Esophagus mucosa (tissue), 1 donor: ENCODE measurements at regions not wholly inside any gene's neighbourhood (a gene's known extent, or its start where the extent isn't known, plus 50 kb on each side); places are given as distances from the start of the nearest gene placed in this dataset.

Experiments used
- ATAC-seq: fragments of 200-7000 bp; cut with Tn5 transposase; one replicate; pipeline ENCODE4 v1.9.1; 2020
- donor health status: DM: yes; HTN: yes; CAD: no.

- ATAC-seq, result no peak
Measured at GRCh38 chr12:59196989-59197388, 276.7 kb upstream of the LRIG3 start.

GRCh38 chr12:59194794-59195193 lies 274.5 kb upstream of the LRIG3 start:
- no peak for ATAC-seq

DNA sequence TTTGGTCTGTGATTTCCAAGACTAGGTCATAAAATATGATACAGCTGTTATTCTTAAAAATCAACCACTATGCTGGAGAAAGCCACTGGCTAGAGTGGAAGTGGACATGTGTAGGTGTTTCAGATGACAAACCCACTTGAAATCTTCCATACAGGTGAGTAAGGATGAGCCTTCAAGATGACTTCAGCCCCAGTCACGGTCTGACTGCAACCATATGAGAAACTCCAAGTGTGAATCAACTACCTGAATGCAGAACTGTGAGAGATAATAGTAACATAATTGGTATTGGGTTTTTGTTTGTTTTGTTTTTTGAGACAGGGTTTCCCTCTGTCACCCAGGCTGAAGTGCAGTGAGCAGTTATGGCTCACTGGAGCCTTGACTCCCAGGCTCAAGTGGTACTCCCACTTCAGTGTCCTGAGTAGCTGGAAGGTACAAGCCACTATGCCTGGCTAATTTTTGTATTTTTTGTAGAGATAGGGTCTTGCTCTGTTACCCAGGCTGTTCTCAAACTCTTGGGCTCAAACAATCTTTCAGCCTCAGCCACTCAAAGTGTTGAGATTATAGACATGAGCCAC lies 273.3 kb upstream of the LRIG3 start:
- peak; percentile 39 for ATAC-seq

DNA sequence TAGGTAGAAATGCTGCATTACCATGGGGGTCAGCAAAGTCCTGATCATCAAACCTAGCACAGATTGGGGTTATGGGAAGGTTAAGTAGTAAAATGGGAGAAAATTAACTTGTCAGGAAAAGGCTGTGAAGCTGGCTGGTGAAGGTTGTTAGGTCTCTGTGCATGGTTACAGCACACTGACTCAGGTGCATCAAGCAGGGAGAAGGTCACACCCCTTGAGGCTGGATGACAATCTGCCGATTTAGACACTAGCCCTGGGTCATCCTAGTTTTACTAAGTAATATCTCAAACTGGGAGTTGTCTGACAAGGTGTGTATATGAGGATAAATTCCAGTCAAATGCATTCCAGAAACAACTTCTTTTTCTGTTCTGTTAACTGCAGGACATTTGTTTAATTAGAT lies 271.1 kb upstream of the LRIG3 start:
- ATAC-seq, result no peak

DNA sequence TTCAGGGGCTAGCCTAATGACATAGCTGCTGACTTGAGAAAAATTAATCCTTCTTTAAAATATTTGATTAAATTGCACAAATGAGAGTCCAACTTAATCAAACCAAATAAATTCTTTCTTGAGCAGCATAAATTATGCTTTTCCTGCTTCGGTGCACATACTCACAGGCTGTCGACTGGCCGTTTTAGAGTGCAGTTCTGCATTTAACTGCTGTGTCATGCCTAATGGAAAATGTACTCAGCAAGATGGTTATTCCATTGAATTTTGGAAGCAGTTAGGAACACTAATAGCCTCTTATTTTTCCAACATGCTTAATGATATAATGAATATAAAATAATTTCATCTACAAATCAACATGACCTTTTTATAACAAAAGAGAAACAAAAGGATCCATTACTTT lies 266.1 kb upstream of the LRIG3 start:
- ATAC-seq, result no peak

DNA sequence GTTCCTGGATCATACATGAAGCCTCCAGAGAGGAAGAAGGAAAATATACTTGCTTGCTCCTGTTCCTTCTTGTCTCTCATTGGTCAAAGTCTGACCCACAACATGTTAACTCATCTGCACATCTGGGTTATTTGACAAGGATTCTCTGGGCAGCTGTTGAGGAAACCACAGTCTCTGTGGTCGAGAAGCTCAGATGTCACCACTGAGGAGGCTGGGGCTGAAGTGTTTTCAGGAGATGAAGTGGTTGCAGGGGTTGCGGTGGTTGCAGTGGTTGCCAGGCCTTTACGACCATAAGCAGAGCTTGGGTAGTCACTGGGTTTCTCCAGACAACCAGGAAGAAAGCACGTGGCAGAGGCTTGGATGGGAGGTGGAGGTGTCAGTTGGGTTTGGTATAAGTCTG lies 265.0 kb upstream of the LRIG3 start:
- no peak for ATAC-seq

- ATAC-seq, result no peak
Measured at GRCh38 chr12:59182658-59183455, 262.6 kb upstream of the LRIG3 start.

DNA sequence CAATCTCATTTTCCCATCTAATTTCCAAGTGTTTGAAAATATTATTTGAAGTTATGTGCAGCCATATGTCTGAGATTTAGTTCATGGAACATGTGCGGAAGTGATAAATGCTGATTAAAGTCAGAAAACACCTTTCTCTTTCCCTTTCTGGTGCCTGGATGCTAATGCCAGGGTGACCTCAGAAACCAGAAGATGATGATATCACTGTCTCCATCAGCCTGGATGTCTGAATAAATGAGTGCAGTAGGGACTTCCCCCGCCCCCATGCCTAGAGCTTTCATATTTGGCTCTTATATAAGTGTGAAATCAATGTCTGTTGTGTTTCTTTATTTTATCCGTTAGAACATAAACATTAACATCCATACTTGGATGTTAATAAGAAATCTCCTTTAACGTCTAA lies 261.9 kb upstream of the LRIG3 start:
- ATAC-seq, result no peak

DNA sequence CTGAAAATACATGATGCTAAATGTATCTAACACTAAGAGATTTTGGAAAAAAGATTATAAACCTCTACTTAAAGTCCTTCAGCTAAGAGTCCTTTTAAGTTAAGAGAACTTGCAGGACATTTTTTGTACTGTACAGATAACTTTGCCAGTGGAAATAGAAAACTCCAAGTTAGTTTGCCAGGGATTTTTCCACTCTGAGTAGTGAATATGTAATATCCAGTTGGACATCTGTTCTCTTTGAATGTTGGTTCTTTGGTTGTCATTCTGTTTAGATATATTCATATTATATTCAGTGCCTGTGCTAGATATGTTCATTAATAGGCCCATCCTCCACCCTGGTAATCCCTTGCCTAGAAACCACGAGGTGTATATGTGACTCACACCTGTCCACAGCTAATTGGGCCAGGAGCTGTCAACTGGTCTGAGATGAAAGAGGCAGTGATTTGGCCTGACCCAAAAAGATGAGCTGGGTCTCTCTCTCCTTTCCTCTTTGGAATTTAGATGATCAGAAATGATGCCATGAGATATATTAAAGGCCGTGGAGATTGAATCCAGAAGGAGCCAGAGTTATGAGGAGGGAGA lies 261.0 kb upstream of the LRIG3 start:
- ATAC-seq, result peak; percentile 56

GRCh38 chr12:59179231-59179630 lies 258.9 kb upstream of the LRIG3 start:
- no peak for ATAC-seq

DNA sequence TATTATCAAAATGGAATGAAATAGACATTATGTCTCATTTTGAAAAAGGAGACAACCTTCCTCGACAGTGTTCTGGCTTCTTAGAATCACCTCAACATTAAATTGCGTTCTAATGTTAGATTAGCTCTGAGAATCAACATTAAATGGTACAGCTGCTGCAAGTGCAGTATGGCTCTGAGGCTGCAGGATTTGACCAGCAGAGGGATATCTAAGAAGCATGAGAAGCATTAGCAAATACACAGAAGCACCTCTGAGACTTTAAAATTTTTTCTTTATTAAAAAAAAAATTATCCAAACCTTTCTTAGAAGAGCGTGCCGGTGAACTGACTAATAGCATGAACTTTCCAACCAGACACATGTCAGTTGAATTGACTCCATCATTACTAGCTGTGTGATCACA lies 253.4 kb upstream of the LRIG3 start:
- no peak for ATAC-seq

GRCh38 chr12:59168647-59169046 lies 248.3 kb upstream of the LRIG3 start:
- no peak for ATAC-seq

DNA sequence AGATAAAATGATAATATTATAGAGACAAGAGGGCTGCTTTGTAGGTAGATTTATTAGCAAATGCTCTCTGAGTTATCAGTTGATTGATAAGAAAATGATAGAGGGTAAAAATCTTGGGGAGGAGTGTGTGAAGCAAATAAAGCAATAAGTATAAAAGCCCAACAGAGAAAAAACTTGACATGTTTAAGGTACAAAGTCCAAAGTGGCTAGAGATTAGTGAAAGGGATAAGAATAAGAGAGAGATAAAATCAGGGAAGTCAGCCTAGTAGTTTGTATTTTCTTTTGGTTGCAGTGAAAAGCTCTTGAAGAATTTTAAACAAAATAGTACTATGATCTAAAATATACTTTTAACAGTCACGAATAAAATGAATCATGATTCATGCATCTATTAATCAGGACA lies 246.2 kb upstream of the LRIG3 start:
- no peak for ATAC-seq

GRCh38 chr12:59164991-59165718 lies 244.9 kb upstream of the LRIG3 start:
- peak; percentile 71 for ATAC-seq

- no peak for ATAC-seq
Measured at GRCh38 chr12:59164226-59164625, 243.9 kb upstream of the LRIG3 start.

- no peak for ATAC-seq
Measured at GRCh38 chr12:59158681-59159080, 238.4 kb upstream of the LRIG3 start.

GRCh38 chr12:59158066-59158465 lies 237.8 kb upstream of the LRIG3 start:
- no peak for ATAC-seq

DNA sequence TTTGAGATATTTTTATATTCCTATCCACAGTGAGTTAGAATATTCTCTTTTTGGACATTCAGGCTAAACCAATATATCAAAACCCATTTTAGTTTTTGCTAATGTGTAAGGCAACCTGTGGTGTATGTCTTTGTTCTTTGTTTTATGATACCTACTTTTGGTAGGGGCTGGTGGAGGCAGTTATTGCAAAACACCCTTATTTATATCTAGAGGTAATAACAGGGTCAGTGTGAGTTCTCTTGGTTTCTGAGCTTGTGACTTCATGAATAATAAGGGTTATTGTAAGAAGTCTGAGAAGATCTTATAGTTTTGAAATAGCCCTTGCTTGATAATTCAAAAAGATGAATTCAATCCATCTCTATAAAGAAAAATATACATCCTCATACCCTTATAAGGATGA lies 235.1 kb upstream of the LRIG3 start:
- ATAC-seq, result no peak

- no peak for ATAC-seq
Measured at GRCh38 chr12:59151243-59151642, 230.9 kb upstream of the LRIG3 start.

- ATAC-seq, result peak; percentile 94
Measured at GRCh38 chr12:59149995-59150642, 229.8 kb upstream of the LRIG3 start.

DNA sequence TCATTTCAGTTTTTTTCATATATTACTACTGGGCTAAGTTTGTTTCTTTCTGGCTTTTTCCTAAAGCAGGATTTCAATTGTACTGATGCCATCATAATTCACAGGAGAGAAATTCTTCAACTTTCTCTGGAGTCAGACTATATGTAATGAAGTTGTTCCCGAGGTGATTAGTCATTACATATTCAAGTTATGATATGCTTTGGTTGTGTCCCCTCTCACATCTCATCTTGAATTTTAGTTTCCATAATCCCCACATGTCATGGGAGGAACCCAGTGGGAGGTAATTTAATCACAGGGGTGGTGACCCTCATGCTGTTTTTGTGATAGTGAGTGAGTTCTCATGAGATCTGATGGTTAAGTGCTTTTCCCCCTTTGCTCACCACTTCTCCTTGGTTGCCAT lies 227.5 kb upstream of the LRIG3 start:
- ATAC-seq, result no peak

DNA sequence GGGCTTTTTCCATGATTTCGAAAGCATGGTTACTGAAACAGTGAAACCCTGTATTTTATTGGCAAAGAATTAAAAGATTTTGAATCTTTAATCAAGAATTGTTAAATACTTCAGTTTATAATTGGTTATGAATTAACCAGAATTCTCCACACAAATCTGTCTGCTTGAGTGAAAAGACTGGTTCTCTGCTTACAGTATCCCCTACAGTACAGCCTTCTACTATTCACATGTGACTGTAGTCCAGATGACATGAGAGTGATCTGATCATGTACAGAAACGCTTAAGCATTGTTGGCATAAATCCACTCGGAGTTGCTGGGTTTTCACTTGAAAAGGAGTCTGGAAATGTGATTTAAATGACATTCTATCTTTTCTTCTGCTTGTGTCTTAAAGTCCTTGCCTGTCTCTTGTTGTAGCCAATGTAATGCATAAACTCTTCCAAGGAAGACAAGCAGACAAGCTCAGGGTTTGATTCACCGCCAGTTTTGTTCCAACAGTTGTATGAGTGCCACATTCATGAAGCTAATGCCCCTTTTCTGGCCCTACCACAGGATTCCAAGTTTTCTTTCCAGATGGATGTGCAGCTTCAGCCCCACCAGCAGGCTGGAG lies 222.0 kb upstream of the LRIG3 start:
- no peak for ATAC-seq

GRCh38 chr12:59134750-59135149 lies 214.4 kb upstream of the LRIG3 start:
- ATAC-seq, result no peak
